ENCODE measurements at regions not wholly inside any gene's neighbourhood (a gene's known extent, or its start where the extent isn't known, plus 50 kb on each side); places are given as distances from the start of the nearest gene placed in this dataset.

- DNase-seq: no peak
Measured at GRCh38 chr11:81744336-81745116, 989.1 kb downstream of the FAM181B start.

- no peak for DNase-seq
Measured at GRCh38 chr11:81725701-81726100, 1008.0 kb downstream of the FAM181B start.

- no peak for DNase-seq
Measured at GRCh38 chr11:81717695-81718094, 1016.0 kb downstream of the FAM181B start.

- DNase-seq: no peak
Measured at GRCh38 chr11:81707881-81708280, 1025.8 kb downstream of the FAM181B start.

- DNase-seq: no peak
Measured at GRCh38 chr11:81705283-81705682, 1028.4 kb downstream of the FAM181B start.

GRCh38 chr11:81700076-81700475 lies 1033.6 kb downstream of the FAM181B start:
- peak; percentile 1 for DNase-seq

- no peak for DNase-seq
Measured at GRCh38 chr11:81687057-81687456, 1046.6 kb downstream of the FAM181B start.

- no peak for DNase-seq
Measured at GRCh38 chr11:81674211-81674610, 1059.5 kb downstream of the FAM181B start.

GRCh38 chr11:81673001-81673400 lies 1060.7 kb downstream of the FAM181B start:
- no peak for DNase-seq

- no peak for DNase-seq
Measured at GRCh38 chr11:81669935-81670543, 1063.6 kb downstream of the FAM181B start.

GRCh38 chr11:81658722-81659121 lies 1074.9 kb downstream of the FAM181B start:
- DNase-seq: no peak

- DNase-seq: no peak
Measured at GRCh38 chr11:81655351-81655750, 1078.3 kb downstream of the FAM181B start.

- DNase-seq: no peak
Measured at GRCh38 chr11:81647374-81647773, 1086.3 kb downstream of the FAM181B start.

GRCh38 chr11:81644239-81644840 lies 1089.3 kb downstream of the FAM181B start:
- peak; percentile 50 for DNase-seq

- no peak for DNase-seq
Measured at GRCh38 chr11:81634483-81634882, 1099.2 kb downstream of the FAM181B start.

GRCh38 chr11:81602508-81602907 lies 1131.2 kb downstream of the FAM181B start:
- no peak for DNase-seq

GRCh38 chr11:81596704-81597103 lies 1137.0 kb downstream of the FAM181B start:
- peak; percentile 48 for DNase-seq

- DNase-seq: no peak
Measured at GRCh38 chr11:81585390-81585933, 1148.2 kb downstream of the FAM181B start.

GRCh38 chr11:81579339-81579738 lies 1154.3 kb downstream of the FAM181B start:
- DNase-seq: no peak

- no peak for DNase-seq
Measured at GRCh38 chr11:81578571-81578970, 1155.1 kb downstream of the FAM181B start.

GRCh38 chr11:81574301-81574700 lies 1159.4 kb downstream of the FAM181B start:
- no peak for DNase-seq

GRCh38 chr11:81573367-81573766 lies 1160.3 kb downstream of the FAM181B start:
- DNase-seq: no peak

GRCh38 chr11:81570669-81571068 lies 1163.0 kb downstream of the FAM181B start:
- no peak for DNase-seq

Measured in left kidney (tissue), 1 donor.